ENCODE measurements at regions not wholly inside any gene's neighbourhood (a gene's known extent, or its start where the extent isn't known, plus 50 kb on each side); places are given as distances from the start of the nearest gene placed in this dataset.

GRCh38 chr10:10703382-10703781, 314.3 kb upstream of the CELF2 start:
- peaks cover 7% of the 10 kb centered on the region for H3K27me3 Mint-ChIP-seq
- TF ChIP-seq CTCF (IDR thresholded peaks at IDR 0.05), result no peak
- H3K9me3 Mint-ChIP-seq, result no peaks in the 10 kb centered on the region
- intact Hi-C loops (cut with micrococcal nuclease), result no loop called here
- no peak for DNase-seq
- H3K4me3 Mint-ChIP-seq, result no peak overlapping the region
- no peaks in the 10 kb centered on the region for H3K36me3 Mint-ChIP-seq (ENCODE audit: low read depth)
- no peak overlapping the region for H3K27ac Mint-ChIP-seq
- ChIA-PET POLR2A (no interaction called here), CTCF (no interaction called here)
- ATAC-seq, result no peak
- H3K4me1 Mint-ChIP-seq (ENCODE audit: low read depth), result no peaks in the 10 kb centered on the region

- no peaks in the 10 kb centered on the region for H3K27me3 Mint-ChIP-seq
- H3K4me1 Mint-ChIP-seq (ENCODE audit: low read depth), result no peaks in the 10 kb centered on the region
- intact Hi-C loops (cut with micrococcal nuclease), result no loop called here
- H3K9me3 Mint-ChIP-seq, result no peaks in the 10 kb centered on the region
- H3K4me3 Mint-ChIP-seq, result no peak overlapping the region
- H3K36me3 Mint-ChIP-seq (ENCODE audit: low read depth), result no peaks in the 10 kb centered on the region
- DNase-seq (no peak), ATAC-seq (no peak)
- ChIA-PET POLR2A (interaction anchor here (1.6 kb wide), 1 partner anchor 15 kb away, joined by 5 read pairs; no protein-coding TSS in a partner anchor), CTCF (no interaction called here)
- no peak for TF ChIP-seq CTCF (IDR thresholded peaks at IDR 0.05)
- no peak overlapping the region for H3K27ac Mint-ChIP-seq
Measured at GRCh38 chr10:10712155-10712704, 305.4 kb upstream of the CELF2 start.

- DNase-seq (no peak), ATAC-seq (no peak)
- H3K4me3 Mint-ChIP-seq, result no peak overlapping the region
- TF ChIP-seq CTCF (IDR thresholded peaks at IDR 0.05), result no peak
- H3K27me3 Mint-ChIP-seq, result no peaks in the 10 kb centered on the region
- no peaks in the 10 kb centered on the region for H3K9me3 Mint-ChIP-seq
- CTCF ChIA-PET, result no interaction called here
- no peaks in the 10 kb centered on the region for H3K36me3 Mint-ChIP-seq (ENCODE audit: low read depth)
- intact Hi-C loops (cut with micrococcal nuclease), result no loop called here
- H3K27ac Mint-ChIP-seq, result no peak overlapping the region
- no peaks in the 10 kb centered on the region for H3K4me1 Mint-ChIP-seq (ENCODE audit: low read depth)
- POLR2A ChIA-PET, result no interaction called here
Measured at GRCh38 chr10:10714327-10714726, 303.3 kb upstream of the CELF2 start.

- Mint-ChIP-seq H3K36me3 (ENCODE audit: low read depth) (no peaks in the 10 kb centered on the region), H3K4me3 (no peak overlapping the region), H3K4me1 (ENCODE audit: low read depth) (no peaks in the 10 kb centered on the region), H3K27me3 (peaks cover 4% of the 10 kb centered on the region), H3K9me3 (no peaks in the 10 kb centered on the region), H3K27ac (no peak overlapping the region)
- ChIA-PET CTCF (no interaction called here), POLR2A (no interaction called here)
- DNase-seq (no peak), ATAC-seq (no peak)
- intact Hi-C loops (cut with micrococcal nuclease), result no loop called here
- TF ChIP-seq CTCF (IDR thresholded peaks at IDR 0.05), result no peak
Measured at GRCh38 chr10:10716972-10717371, 300.7 kb upstream of the CELF2 start.

GRCh38 chr10:10722422-10722821, 295.2 kb upstream of the CELF2 start:
- TF ChIP-seq CTCF (IDR thresholded peaks at IDR 0.05), result no peak
- POLR2A ChIA-PET, result no interaction called here
- Mint-ChIP-seq H3K36me3 (ENCODE audit: low read depth) (no peaks in the 10 kb centered on the region), H3K27ac (no peak overlapping the region), H3K27me3 (peaks cover 10% of the 10 kb centered on the region), H3K4me1 (ENCODE audit: low read depth) (no peaks in the 10 kb centered on the region), H3K4me3 (no peak overlapping the region), H3K9me3 (no peaks in the 10 kb centered on the region)
- intact Hi-C loops (cut with micrococcal nuclease), result no loop called here
- CTCF ChIA-PET, result no interaction called here
- ATAC-seq, result no peak
- no peak for DNase-seq

Data from activated CD8-positive, alpha-beta T cell treated with anti-CD3 and anti-CD28 coated beads for 36 hours (primary cell).